A549 (cell line): ENCODE measurements at regions not wholly inside any gene's neighbourhood (a gene's known extent, or its start where the extent isn't known, plus 50 kb on each side); places are given as distances from the start of the nearest gene placed in this dataset.

Experiments used
- ATAC-seq, 2 experiments: fragments of 200-7000 bp in 1 of 2; fragments of >200 bp in 1 of 2; cut with Nextera tagmentation in 1 of 2; cut with Tn5 transposase in 1 of 2; 3 replicates each; pipeline versions ENCODE4 v1.8.0 to v1.9.1; 2018 to 2020; ENCODE audit warnings: mild to moderate bottlenecking in 1 of 2, moderate library complexity in 1 of 2
- CTCF ChIA-PET: fragments of 300-600 bp; sonication (Branson Sonifier 250); formaldehyde crosslinking; extraction: SDS; loops from one replicate; lab custom pipeline; 2021; ENCODE audit warnings: antibody characterized with exemption, inconsistent platforms; lab: Yijun Ruan, JAX
- POLR2A ChIA-PET: fragments of 350-600 bp; formaldehyde crosslinking; extraction: SDS; loops from one replicate; lab custom pipeline; 2021; ENCODE audit warnings: antibody characterized with exemption, inconsistent platforms; lab: Yijun Ruan, JAX
- DNase-seq, 2 experiments: peaks; one replicate each; pipeline versions ENCODE4 v3.0.0 to v3.0.0-alpha.2; 2011 to 2016; ENCODE audit warnings: low read depth in 1 of 2, low spot score in 1 of 2
- FAIRE-seq: peaks from 2 replicates; lab custom pipeline; 2011; peaks lifted over from hg19 to GRCh38; lab: Jason Lieb, UNC
- H3K27ac ChIP-seq, 2 experiments: fragments of >200 bp; sonication (Bioruptor Twin); formaldehyde crosslinking; 3 replicates each; pipeline ENCODE4 v1.5.1; 2016 to 2017
- H3K4me1 ChIP-seq: fragments of >200 bp; sonication (Bioruptor Twin); formaldehyde crosslinking; 3 replicates; pipeline ENCODE4 v1.6.1; 2016
- H3K4me2 ChIP-seq: fragments of >200 bp; sonication (Bioruptor Twin); formaldehyde crosslinking; 3 replicates; pipeline ENCODE4 v1.6.1; 2016
- H3K4me3 ChIP-seq: fragments of >200 bp; sonication (Bioruptor Twin); formaldehyde crosslinking; 3 replicates; pipeline ENCODE4 v1.5.1; 2016
- H3K9me3 ChIP-seq: fragments of >200 bp; sonication (Bioruptor Twin); formaldehyde crosslinking; 3 replicates; pipeline ENCODE4 v1.6.1; 2016
- CEBPB ChIP-seq, 2 experiments: fragments of >200 bp in 1 of 2; sonication (Bioruptor Twin) in 1 of 2; formaldehyde crosslinking in 1 of 2; IDR thresholded peaks; 2 replicates each; pipeline ENCODE4 v1.6.1; 2012 to 2016
- CHD2 ChIP-seq: fragments of 150-350 bp; IDR thresholded peaks from 2 replicates; pipeline ENCODE4 v1.6.1; 2014; ENCODE audit warnings: low read length; ENCODE audit not compliant: partially characterized antibody
- EHF ChIP-seq: fragments of 250-450 bp; sonication (Bioruptor Pico); IDR thresholded peaks from 2 replicates; pipeline ENCODE4 v1.5.0; 2020; ENCODE audit warnings: mild to moderate bottlenecking
- EP300 ChIP-seq, 2 experiments: fragments of >200 bp; sonication (Bioruptor Twin); formaldehyde crosslinking; IDR thresholded peaks; 2 replicates in 1 of 2; 3 replicates in 1 of 2; pipeline ENCODE4 v1.6.1; 2016 to 2017
- FOSL2 ChIP-seq, 2 experiments: fragments of 450-650 bp in 1 of 2; fragments of >200 bp in 1 of 2; sonication (Bioruptor Twin) in 1 of 2; formaldehyde crosslinking; IDR thresholded peaks; 2 replicates each; pipeline versions ENCODE4 v1.5.0 to v1.6.1; 2016 to 2020; ENCODE audit warnings: mild to moderate bottlenecking in 1 of 2, moderate library complexity in 1 of 2
- GATA3 ChIP-seq: IDR thresholded peaks from 2 replicates; pipeline ENCODE4 v1.6.1; 2012; ENCODE audit warnings: borderline replicate concordance
- HDAC2 ChIP-seq: fragments of 200-600 bp; sonication (generic); IDR thresholded peaks from 2 replicates; pipeline ENCODE4 v1.6.1; 2016
- HOXA7 ChIP-seq: fragments of 250-450 bp; sonication (Bioruptor Pico); IDR thresholded peaks from 2 replicates; pipeline ENCODE4 v1.5.0; 2020; ENCODE audit warnings: mild to moderate bottlenecking, moderate library complexity
- HOXB13 ChIP-seq: fragments of 250-450 bp; sonication (Bioruptor Pico); IDR thresholded peaks from 2 replicates; pipeline ENCODE4 v1.5.0; 2020; ENCODE audit warnings: low read depth, mild to moderate bottlenecking, moderate library complexity
- HOXB5 ChIP-seq: fragments of 250-450 bp; sonication (Bioruptor Pico); IDR thresholded peaks from 2 replicates; pipeline ENCODE4 v1.5.0; 2020; ENCODE audit warnings: mild to moderate bottlenecking, moderate library complexity
- KDM1A ChIP-seq: fragments of 200-600 bp; sonication (generic); IDR thresholded peaks from 2 replicates; pipeline ENCODE4 v1.6.1; 2016; ENCODE audit warnings: low read depth, mild to moderate bottlenecking
- MAFK ChIP-seq: fragments of 450-650 bp; IDR thresholded peaks from 2 replicates; pipeline ENCODE4 v1.6.1; 2014; ENCODE audit not compliant: partially characterized antibody
- NPAS2 ChIP-seq: fragments of 250-450 bp; sonication (Bioruptor Pico); IDR thresholded peaks from 2 replicates; pipeline ENCODE4 v1.8.0; 2022; ENCODE audit warnings: mild to moderate bottlenecking, moderate library complexity, borderline replicate concordance
- PHF8 ChIP-seq: fragments of 200-600 bp; sonication (generic); IDR thresholded peaks from 2 replicates; pipeline ENCODE4 v1.6.1; 2016; ENCODE audit warnings: low read depth, mild to moderate bottlenecking, antibody characterized with exemption, moderate library complexity, borderline replicate concordance
- POLR2A ChIP-seq: IDR thresholded peaks from 2 replicates; pipeline ENCODE4 v1.6.1; 2012; ENCODE audit warnings: mild to moderate bottlenecking, low read length
- POLR2AphosphoS2 ChIP-seq: conservative IDR thresholded peaks from 2 replicates; pipeline ENCODE4 v1.6.1; 2012; ENCODE audit warnings: low read length, improper control_type of control experiment, inconsistent platforms
- SREBF2 ChIP-seq: fragments of 450-650 bp; IDR thresholded peaks from 2 replicates; pipeline ENCODE4 v1.6.1; 2014; ENCODE audit warnings: mild to moderate bottlenecking, moderate library complexity
- TFCP2L1 ChIP-seq: fragments of 250-450 bp; sonication (Bioruptor Pico); IDR thresholded peaks from 2 replicates; pipeline ENCODE4 v1.5.0; 2021; ENCODE audit warnings: mild to moderate bottlenecking
- ZC3H11A ChIP-seq: fragments of 450-650 bp; IDR thresholded peaks from 2 replicates; pipeline ENCODE4 v1.6.1; 2014; ENCODE audit warnings: antibody characterized with exemption, mild to moderate bottlenecking
- WGBS: methylation state at CpG from one replicate; pipeline ENCODE4 v1.1.6; 2017; ENCODE audit errors: missing lambda C conversion rate; 5-methylcytosine and 5-hydroxymethylcytosine counted together
- TF ChIP-seq, protein P1 (sequence below): fragments of >200 bp; sonication (Bioruptor Twin); formaldehyde crosslinking; IDR thresholded peaks from 3 replicates; pipeline ENCODE4 v1.6.1; 2016
- TF ChIP-seq, protein P2 (sequence below): IDR thresholded peaks from 2 replicates; pipeline ENCODE4 v1.6.1; 2012
- TF ChIP-seq, protein P3 (sequence below): fragments of >200 bp; sonication (Bioruptor Twin); formaldehyde crosslinking; IDR thresholded peaks from 2 replicates; pipeline ENCODE4 v1.6.1; 2016

DNA sequence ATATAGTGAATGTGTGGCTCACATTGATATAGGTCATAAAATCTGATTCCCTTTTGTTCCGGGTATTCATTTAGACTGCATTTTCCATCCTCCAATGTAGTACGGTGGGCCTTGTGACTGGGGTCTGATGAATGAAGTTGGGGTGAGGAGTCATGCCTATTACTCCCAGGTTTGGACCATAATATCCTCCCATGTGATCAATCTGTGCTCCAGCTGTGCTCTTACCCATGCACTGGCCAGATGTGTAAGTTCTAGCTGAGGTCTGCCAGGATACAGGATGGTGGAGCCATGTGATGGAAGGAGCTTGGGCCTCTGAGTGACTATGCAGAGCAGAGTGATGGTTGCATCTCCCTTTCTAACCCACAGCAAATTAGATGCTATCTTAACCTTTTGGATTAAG is 1034.0 kb upstream of the TMEM132C start:
- FAIRE-seq: no peak
- POLR2A ChIA-PET: no interaction called here
- Histone ChIP-seq H3K9me3 (no peaks in the 10 kb centered on the region), H3K4me2 (no peak overlapping the region), H3K4me1 (no peaks in the 10 kb centered on the region), H3K4me3 (no peak overlapping the region), H3K27ac (no peak overlapping the region)
- 97% methylated on average over 2 of the region's 2 CpGs for WGBS
- no peak for DNase-seq
- CTCF ChIA-PET: interaction anchor here (1.5 kb wide), 1 partner anchor 124 kb away, joined by 3 read pairs; no protein-coding TSS in a partner anchor
- no peak for ATAC-seq
- TF ChIP-seq TFCP2L1 (CRISPR knock-in tag) (no peak), NPAS2 (CRISPR knock-in tag) (no peak)
- TF ChIP-seq, protein P1, sequence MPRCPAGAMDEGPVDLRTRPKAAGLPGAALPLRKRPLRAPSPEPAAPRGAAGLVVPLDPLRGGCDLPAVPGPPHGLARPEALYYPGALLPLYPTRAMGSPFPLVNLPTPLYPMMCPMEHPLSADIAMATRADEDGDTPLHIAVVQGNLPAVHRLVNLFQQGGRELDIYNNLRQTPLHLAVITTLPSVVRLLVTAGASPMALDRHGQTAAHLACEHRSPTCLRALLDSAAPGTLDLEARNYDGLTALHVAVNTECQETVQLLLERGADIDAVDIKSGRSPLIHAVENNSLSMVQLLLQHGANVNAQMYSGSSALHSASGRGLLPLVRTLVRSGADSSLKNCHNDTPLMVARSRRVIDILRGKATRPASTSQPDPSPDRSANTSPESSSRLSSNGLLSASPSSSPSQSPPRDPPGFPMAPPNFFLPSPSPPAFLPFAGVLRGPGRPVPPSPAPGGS: no peak
- TF ChIP-seq, protein P2, sequence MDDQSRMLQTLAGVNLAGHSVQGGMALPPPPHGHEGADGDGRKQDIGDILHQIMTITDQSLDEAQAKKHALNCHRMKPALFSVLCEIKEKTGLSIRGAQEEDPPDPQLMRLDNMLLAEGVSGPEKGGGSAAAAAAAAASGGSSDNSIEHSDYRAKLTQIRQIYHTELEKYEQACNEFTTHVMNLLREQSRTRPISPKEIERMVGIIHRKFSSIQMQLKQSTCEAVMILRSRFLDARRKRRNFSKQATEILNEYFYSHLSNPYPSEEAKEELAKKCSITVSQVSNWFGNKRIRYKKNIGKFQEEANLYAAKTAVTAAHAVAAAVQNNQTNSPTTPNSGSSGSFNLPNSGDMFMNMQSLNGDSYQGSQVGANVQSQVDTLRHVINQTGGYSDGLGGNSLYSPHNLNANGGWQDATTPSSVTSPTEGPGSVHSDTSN: no peak

DNA sequence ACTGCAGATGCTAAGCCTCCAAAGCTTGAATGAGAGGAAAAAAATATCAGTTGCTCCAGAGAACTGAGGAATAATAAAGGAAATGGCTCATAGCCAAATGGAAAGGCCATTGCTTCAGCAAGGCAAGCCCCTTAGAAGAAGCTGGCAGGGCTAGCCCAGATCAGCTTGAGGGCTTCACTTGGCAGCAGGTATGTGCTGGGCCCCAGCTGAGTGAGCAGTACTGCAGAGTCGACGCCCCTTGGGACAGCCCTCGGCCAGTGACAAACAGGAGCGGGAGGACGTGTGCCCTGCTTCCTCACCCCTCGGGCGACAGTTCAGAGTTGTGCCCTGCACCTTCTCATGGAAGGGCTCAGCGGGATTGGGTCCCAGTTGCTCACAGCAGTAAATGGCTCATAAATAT is 1031.2 kb upstream of the TMEM132C start:
- H3K27ac ChIP-seq: no peak overlapping the region
- no peaks in the 10 kb centered on the region for H3K4me1 ChIP-seq
- ATAC-seq: no peak
- CTCF ChIA-PET: no interaction called here
- TF ChIP-seq SREBF2: no peak
- no peak for TF ChIP-seq POLR2AphosphoS2
- no peak for TF ChIP-seq POLR2A
- TF ChIP-seq HOXB13 (CRISPR knock-in tag): no peak
- TF ChIP-seq, protein P3, sequence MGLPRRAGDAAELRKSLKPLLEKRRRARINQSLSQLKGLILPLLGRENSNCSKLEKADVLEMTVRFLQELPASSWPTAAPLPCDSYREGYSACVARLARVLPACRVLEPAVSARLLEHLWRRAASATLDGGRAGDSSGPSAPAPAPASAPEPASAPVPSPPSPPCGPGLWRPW: no peak
- TF ChIP-seq, protein P1: no peak
- TF ChIP-seq CHD2: no peak
- TF ChIP-seq EHF: no peak
- no peak for TF ChIP-seq HDAC2
- no peak for TF ChIP-seq HOXA7 (CRISPR knock-in tag)
- no peak for TF ChIP-seq HOXB5 (CRISPR knock-in tag)
- TF ChIP-seq ZC3H11A: no peak
- TF ChIP-seq CEBPB (IDR thresholded peaks at IDR 0.05): no peak
- TF ChIP-seq GATA3: no peak
- no peak for TF ChIP-seq MAFK
- TF ChIP-seq KDM1A: no peak
- DNase-seq: no peak
- WGBS: 84% methylated on average over 8 of the region's 8 CpGs
- H3K4me3 ChIP-seq: no peak overlapping the region
- no peak for FAIRE-seq
- no peaks in the 10 kb centered on the region for H3K9me3 ChIP-seq
- POLR2A ChIA-PET: no interaction called here
- H3K4me2 ChIP-seq: no peak overlapping the region

DNA sequence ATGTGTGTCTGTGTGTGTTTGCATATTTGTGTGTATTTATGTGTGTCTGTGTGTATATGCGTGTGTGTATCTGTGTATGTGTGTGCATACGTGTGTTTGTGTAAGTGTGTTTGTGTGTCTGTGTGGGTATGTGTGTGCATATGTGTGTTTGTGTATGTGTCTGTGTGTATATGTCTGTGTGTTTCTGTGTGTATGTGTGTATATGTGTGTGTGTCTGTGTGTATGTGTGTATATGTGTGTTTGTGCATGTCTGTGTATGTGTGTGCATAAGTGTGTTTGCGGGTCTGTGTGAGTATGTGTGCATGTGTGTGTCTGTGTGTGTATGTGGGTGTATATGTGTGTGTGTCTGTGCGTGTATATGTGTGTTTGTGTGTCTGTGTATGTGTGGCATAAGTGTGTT is 1030.5 kb upstream of the TMEM132C start:
- TF ChIP-seq PHF8 (no peak), EHF (no peak), HDAC2 (no peak), EP300 (IDR thresholded peaks at IDR 0.05) (no peak), NPAS2 (CRISPR knock-in tag) (no peak), FOSL2 (IDR thresholded peaks at IDR 0.05) (no peak), FOSL2 (CRISPR knock-in tag; IDR thresholded peaks at IDR 0.05) (no peak)
- H3K4me2 ChIP-seq: no peak overlapping the region
- H3K27ac ChIP-seq: no peak overlapping the region
- DNase-seq: no peak
- whole genome bisulfite sequencing: 61% methylated on average over 4 of the region's 4 CpGs
- H3K9me3 ChIP-seq: no peaks in the 10 kb centered on the region
- H3K4me3 ChIP-seq: no peak overlapping the region
- no peak for ATAC-seq
- ChIA-PET CTCF (no interaction called here), POLR2A (no interaction called here)
- FAIRE-seq: no peak
- H3K4me1 ChIP-seq: no peaks in the 10 kb centered on the region
